ENCODE measurements at regions not wholly inside any gene's neighbourhood (a gene's known extent, or its start where the extent isn't known, plus 50 kb on each side); places are given as distances from the start of the nearest gene placed in this dataset.

GRCh38 chr3:31004025-31004678, 109.7 kb upstream of the GADL1 start:
- DNase-seq (ENCODE audit: low spot score), result no peak

DNA sequence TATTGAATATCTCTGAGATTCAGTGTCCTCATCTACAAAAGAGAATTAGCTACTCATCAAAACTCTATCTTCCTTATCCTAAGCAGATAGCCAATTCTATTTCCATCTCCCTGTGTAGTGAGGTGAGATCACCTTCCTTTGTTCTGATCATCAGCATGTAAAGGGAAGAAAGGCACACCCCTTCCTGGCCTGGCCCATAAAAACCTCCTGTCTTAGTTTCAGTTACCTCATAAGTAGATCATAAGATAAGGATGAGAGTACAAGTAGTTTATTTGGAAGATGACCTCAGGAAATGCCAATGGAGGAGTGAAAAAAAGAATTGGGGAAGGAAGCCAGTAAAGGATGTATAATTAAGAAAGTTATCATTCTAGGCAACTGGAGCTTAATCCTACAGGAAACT, 114.5 kb upstream of the GADL1 start:
- DNase-seq (ENCODE audit: low spot score), result no peak

DNA sequence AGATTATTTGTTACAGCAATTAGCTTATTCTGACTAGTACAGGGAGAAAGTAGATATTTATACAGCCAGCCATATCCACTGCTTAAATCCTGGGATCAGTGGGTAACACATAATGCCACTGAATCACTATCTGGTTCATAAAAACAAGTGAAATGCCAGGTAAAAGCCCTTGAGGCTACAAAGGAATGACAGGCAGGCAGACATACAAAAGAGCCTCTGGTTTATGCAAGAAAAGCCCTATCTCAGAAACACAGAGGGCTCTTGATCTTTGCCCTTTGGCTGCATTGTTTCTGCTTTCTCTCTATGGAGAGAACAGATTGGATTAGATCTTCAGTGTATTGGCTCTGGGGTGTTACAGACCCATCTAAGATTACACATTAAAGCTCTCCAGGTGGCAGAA, 115.4 kb upstream of the GADL1 start:
- no peak for DNase-seq (ENCODE audit: low spot score)

- DNase-seq (ENCODE audit: low spot score), result no peak
Measured at GRCh38 chr3:31010491-31010890, 116.0 kb upstream of the GADL1 start.

- no peak for DNase-seq (ENCODE audit: low spot score)
Measured at GRCh38 chr3:31011380-31011779, 116.9 kb upstream of the GADL1 start.

- DNase-seq (ENCODE audit: low spot score), result no peak
Measured at GRCh38 chr3:31013090-31013489, 118.6 kb upstream of the GADL1 start.

DNA sequence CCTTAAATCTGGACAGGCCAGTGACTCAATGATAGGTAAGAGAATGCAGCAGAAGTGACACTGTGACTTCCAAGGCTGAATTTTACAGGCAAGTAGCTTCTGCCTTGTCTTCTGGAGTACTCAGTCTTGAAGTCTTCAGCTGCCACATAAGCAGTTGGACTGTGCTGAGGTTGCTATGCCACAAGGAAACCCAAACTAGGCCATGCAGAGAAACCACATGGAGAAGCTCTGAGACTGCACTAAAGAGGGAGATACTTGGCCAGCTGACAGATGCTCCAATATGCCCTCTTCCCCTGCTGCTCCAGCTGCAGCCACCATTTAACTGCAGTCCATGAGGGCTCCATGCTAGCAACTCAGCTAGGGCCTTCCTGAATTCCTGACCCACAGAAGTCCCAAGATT, 119.4 kb upstream of the GADL1 start:
- DNase-seq (ENCODE audit: low spot score), result no peak

DNA sequence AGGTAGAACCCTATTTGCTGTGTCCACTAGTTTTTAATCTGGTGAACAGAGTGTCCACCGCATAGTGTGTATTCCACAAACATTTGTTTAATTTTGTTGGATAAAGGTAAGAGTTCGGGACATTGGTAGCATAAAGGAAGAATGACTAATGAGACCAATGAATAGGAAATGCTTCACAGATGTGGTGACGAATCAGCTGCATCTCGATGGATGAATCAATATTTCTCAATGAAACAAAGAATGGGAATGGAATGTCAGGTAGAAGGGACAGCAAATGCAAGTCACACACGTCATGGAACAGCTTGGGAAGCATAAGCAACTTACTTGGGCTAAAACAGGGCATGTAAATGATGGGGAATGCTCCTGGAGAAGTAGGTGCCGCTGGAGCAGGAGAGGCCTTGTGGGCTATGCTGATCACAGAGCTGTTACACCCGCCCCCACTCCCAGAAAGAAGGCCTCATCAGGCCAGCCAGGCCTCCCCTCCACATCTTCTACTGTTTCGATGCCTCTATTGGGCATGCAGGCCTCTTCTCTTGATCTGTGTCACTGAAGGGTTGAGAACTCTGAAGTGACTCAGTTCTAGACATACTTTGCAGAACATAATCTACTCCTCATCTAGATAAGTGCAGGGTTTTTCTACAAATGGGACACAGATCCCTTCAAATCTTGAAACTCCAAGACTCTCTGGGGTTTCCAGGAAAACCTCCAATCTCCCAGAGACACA, 120.0 kb upstream of the GADL1 start:
- peak; percentile 23 for DNase-seq (ENCODE audit: low spot score)

DNA sequence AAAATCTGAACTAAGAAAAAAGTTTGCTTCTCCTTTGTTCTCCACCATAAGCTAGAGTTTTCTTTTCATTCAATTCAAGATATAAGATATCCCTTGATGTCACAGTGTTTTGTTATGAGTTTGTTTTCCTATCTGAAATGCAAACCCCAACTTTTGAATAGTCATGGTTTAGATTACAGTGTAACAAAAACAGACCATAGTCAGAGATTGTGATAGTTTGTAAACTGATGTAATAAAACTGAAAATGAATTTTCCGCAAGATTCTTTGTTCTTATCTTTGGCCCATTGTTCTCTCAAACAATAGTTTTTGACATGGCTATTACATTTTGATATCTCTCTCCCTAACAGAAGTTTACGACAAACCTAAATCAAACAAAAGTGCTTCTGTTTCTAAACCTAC, 121.7 kb upstream of the GADL1 start:
- DNase-seq (ENCODE audit: low spot score), result no peak

- DNase-seq (ENCODE audit: low spot score), result no peak
Measured at GRCh38 chr3:31022716-31023115, 128.3 kb upstream of the GADL1 start.

DNA sequence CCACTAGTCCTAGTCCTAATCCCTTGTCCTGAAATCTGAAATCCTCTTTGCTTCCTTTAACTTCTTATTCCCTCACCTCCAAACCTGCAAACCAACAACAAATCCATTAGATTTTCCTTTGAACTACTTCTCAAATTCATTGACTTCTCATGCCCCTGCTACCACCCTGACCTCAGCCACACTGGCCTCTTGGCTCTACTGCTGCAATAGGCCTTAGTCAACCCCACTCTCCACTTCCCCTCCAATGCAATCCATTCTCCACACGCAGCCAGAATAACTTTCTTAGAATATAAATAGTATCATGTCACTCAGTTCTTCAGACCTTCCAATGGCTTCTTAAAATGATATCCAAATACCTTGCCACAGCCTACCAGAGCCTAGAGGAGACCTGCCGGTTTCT, 131.1 kb upstream of the GADL1 start:
- DNase-seq (ENCODE audit: low spot score), result no peak

GRCh38 chr3:31027191-31027761, 132.8 kb upstream of the GADL1 start:
- DNase-seq (ENCODE audit: low spot score), result no peak

GRCh38 chr3:31027914-31028313, 133.5 kb upstream of the GADL1 start:
- DNase-seq (ENCODE audit: low spot score), result no peak

- no peak for DNase-seq (ENCODE audit: low spot score)
Measured at GRCh38 chr3:31028766-31029165, 134.3 kb upstream of the GADL1 start.

GRCh38 chr3:31029706-31030105, 135.2 kb upstream of the GADL1 start:
- no peak for DNase-seq (ENCODE audit: low spot score)

- DNase-seq (ENCODE audit: low spot score), result no peak
Measured at GRCh38 chr3:31035681-31036080, 141.2 kb upstream of the GADL1 start.

DNA sequence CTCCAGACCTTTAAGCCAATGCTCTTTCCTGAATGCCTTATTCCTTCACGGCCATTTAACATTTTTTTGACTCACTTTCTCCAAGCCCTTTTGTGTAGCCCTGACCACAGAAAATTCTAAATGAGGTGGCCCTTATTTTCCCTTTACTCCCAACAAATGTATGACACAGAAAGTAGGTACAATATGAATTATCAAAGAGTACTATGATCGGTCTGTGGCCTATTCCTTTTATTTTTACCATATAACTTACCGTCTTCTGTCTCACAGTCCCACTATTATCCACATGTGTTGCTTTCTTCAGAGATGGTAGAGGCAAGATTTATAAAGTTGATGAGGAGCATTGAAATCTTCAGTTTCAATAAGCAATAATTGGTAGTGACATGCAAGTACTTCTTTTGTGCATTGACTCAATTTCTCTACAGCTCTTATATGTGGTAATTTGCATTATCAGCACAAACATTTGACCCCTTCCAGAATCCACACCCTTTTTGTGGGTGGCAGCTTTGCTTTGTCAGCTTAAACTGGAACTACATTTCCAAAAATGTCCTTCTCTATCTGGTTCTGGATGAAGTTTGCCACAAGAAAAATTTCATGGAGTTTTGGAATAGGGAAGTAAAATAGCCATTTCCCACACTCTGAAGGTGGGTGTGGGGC, 143.8 kb upstream of the GADL1 start:
- DNase-seq (ENCODE audit: low spot score), result no peak

DNA sequence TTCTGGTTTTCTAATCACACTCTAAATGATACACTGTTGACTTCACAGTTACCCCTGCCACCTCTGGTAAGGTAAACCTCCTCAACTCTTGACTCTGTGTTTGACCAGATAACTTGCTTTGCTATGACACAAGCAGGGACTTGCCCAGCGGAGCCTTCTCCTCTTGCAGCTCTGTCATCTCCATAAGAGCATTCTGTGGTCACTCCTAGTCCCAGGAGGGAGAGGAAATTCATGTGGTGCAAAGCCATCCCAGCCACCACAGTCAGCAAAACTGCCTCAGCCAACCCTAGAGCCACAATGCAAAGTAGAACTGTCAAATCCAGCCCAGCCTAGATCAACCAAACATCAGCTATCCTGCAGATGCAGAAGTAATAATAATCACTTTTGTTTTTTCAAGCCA, 144.7 kb upstream of the GADL1 start:
- DNase-seq (ENCODE audit: low spot score), result no peak

DNA sequence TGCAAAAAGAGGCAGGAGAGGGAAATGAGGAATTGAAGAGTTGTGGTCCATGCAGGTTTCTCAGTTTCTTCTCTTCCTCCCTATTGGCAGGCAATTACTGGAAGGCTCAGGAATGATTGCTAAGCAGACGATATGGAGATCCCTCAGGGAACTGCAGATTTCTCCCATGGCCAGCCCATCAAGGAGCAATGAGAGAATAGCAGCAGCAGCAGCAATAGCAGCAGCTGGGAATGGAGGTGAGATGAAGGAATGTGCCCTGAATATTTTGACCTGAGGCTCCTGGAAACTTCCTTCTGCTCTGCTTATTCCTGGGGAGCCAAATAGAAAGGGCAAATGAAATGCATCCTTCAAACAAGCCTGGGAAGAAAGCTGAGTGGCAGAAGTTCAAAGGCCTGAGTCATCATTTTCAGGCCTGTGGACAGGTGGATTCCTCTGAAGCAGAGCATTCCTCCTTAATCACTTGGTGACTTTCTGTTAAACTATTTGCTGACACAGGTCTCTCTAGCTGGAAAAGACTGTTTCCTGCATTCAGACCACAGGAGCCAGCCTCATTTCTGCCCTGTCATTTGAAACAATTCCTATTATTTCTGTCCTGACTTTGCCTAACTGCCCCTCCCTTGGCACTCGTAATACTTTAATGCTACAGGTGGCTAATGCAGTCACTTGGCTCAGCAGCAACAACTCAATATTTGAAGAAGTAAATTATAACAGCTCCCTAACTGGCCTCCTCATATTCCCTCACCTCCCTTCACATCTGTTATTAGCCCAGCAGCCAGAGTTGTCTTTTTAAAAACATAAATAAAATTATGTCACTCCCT, 146.9 kb upstream of the GADL1 start:
- DNase-seq (ENCODE audit: low spot score), result peak; percentile 72

DNA sequence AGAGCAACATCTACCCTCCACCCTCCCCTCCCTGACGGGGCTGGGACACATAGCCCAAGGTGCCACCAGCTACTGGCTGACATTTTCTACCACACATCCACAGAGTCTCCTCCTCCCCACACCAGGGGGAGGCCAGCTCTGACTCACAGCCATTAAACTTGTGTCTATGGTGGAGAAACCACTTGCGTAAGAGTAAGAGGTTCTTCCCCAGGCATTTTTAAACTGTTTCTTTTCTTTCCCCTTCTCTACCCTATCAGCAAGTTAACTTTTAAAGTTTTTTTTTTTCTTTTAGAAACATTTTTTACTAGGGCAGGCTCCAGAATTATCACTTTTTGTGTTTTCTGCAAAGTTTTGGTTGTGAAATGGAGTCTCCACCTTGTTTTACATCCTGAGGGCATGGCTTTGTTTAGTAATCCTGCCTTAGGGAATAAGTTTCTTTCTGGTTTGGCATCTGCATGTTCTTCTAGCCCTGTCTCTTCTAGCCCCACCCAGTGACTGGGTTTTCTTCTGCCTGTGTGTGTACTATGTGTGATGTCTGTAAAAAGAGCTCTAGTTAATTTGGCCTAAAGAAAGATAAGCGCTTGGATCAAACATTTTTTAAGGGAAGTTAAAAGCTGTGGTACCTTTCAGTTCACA, 148.8 kb upstream of the GADL1 start:
- DNase-seq (ENCODE audit: low spot score), result no peak

GRCh38 chr3:31047673-31048072, 153.2 kb upstream of the GADL1 start:
- DNase-seq (ENCODE audit: low spot score), result no peak

DNA sequence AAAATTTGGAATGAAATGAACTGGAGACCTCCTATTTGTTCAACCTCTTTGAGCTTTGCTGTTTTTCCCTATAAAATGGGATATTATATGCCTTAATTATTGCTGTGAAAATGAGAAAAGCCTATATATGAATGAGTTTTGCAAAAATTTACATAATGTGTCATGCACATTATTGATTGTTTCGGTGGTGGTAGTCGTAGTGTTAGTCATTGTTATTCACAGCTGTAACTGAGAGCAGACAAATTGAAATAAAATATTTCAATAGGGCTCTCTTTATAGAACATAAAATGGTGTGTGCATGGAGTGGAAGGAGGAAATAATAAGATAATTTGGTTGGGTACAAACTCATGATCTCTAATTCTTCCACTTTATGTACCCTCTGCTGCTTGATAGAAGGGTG, 153.7 kb upstream of the GADL1 start:
- no peak for DNase-seq (ENCODE audit: low spot score)

All from RKO (cell line).